PC-3 (cell line): ENCODE measurements at regions not wholly inside any gene's neighbourhood (a gene's known extent, or its start where the extent isn't known, plus 50 kb on each side); places are given as distances from the start of the nearest gene placed in this dataset.

Experiments used
- ATAC-seq: fragments of 200-7000 bp; cut with Tn5 transposase; 2 replicates; pipeline ENCODE4 v1.9.1; 2020; ENCODE audit warnings: mild to moderate bottlenecking, moderate library complexity
- BruUV-seq: library from RNA; stranded (reverse); fragments of 400-500 nt; replicated peaks from 2 replicates; lab custom pipeline; 2021; lab: Mats Ljungman, UMichigan
- CTCF ChIA-PET: fragments of 300-600 bp; sonication (Branson Sonifier 250); formaldehyde crosslinking; loops from one replicate; lab custom pipeline; 2022; ENCODE audit warnings: antibody characterized with exemption; lab: Charles Lee
- POLR2A ChIA-PET: fragments of 300-600 bp; sonication (Branson Sonifier 250); formaldehyde crosslinking; loops from one replicate; lab custom pipeline; 2022; ENCODE audit warnings: antibody characterized with exemption; ENCODE audit not compliant: unreplicated experiment; lab: Charles Lee
- DNase-seq: peaks from one replicate; pipeline ENCODE4 v3.0.0-alpha.2; 2015
- H2AFZ ChIP-seq: fragments of 300-600 bp; sonication (generic); 2 replicates; pipeline ENCODE4 v1.6.0; 2016; ENCODE audit warnings: antibody characterized with exemption, low read length
- H3F3A ChIP-seq: fragments of 300-600 bp; sonication (generic); one replicate; pipeline ENCODE4 v1.6.0; 2017; ENCODE audit warnings: antibody characterized with exemption, low read length, control low read depth, mild to moderate bottlenecking; ENCODE audit not compliant: unreplicated experiment
- H3K27ac ChIP-seq: fragments of 300-600 bp; sonication (generic); 2 replicates; pipeline ENCODE4 v1.5.1; 2016; ENCODE audit warnings: mild to moderate bottlenecking, low read length
- H3K27me3 ChIP-seq: fragments of 300-600 bp; sonication (generic); 2 replicates; pipeline ENCODE4 v1.6.1; 2016; ENCODE audit warnings: low read length, mixed read lengths
- H3K36me3 ChIP-seq: fragments of 300-600 bp; sonication (generic); 2 replicates; pipeline ENCODE4 v1.6.1; 2016; ENCODE audit warnings: low read depth, mixed run types, low read length, mixed read lengths
- H3K4me1 ChIP-seq: fragments of 300-600 bp; sonication (generic); 2 replicates; pipeline ENCODE4 v1.5.1; 2016; ENCODE audit warnings: low read length; ENCODE audit not compliant: insufficient read depth
- H3K4me2 ChIP-seq: fragments of 300-600 bp; sonication (generic); 2 replicates; pipeline ENCODE4 v1.6.0; 2016; ENCODE audit warnings: low read length
- H3K4me3 ChIP-seq: fragments of 300-600 bp; sonication (generic); 2 replicates; pipeline ENCODE4 v1.5.1; 2016; ENCODE audit warnings: mild to moderate bottlenecking, low read length, mixed read lengths
- H3K79me2 ChIP-seq: fragments of 300-600 bp; sonication (generic); 2 replicates; pipeline ENCODE4 v1.6.1; 2017; ENCODE audit warnings: low read length, mixed read lengths
- H3K9ac ChIP-seq: fragments of 300-600 bp; sonication (generic); 2 replicates; pipeline ENCODE4 v1.6.0; 2016; ENCODE audit warnings: mild to moderate bottlenecking, low read length
- H3K9me2 ChIP-seq: fragments of 300-600 bp; sonication (generic); replicated peaks from 2 replicates; pipeline ENCODE4 v1.6.1; 2016; ENCODE audit warnings: mixed run types, low read length, mixed read lengths
- H3K9me3 ChIP-seq: fragments of 300-600 bp; sonication (generic); 2 replicates; pipeline ENCODE4 v1.6.1; 2016; ENCODE audit warnings: low read length, mixed read lengths
- H4K20me1 ChIP-seq: fragments of 300-600 bp; sonication (generic); 2 replicates; pipeline ENCODE4 v1.6.1; 2016; ENCODE audit warnings: low read length, mixed read lengths
- EZH2 ChIP-seq: fragments of 300-600 bp; sonication (generic); IDR thresholded peaks from one replicate; pipeline ENCODE4 v1.6.1; 2017; ENCODE audit warnings: antibody characterized with exemption, mild to moderate bottlenecking, low read length; ENCODE audit not compliant: unreplicated experiment
- EZH2phosphoT487 ChIP-seq: fragments of 300-600 bp; sonication (generic); IDR thresholded peaks from 2 replicates; pipeline ENCODE4 v1.6.1; 2018; ENCODE audit warnings: mild to moderate bottlenecking, antibody characterized with exemption, low read length, borderline replicate concordance
- intact Hi-C: fragments of 100-400 bp; cut with micrococcal nuclease; formaldehyde crosslinking; loops from 2 replicates; pipeline ENCODE4 v1.9.0; 2023
- TF ChIP-seq, protein P1 (sequence below): fragments of 300-600 bp; sonication (generic); conservative IDR thresholded peaks from 2 replicates; pipeline ENCODE4 v1.5.1; 2017; ENCODE audit warnings: antibody characterized with exemption, low read depth, mild to moderate bottlenecking, low read length

DNA sequence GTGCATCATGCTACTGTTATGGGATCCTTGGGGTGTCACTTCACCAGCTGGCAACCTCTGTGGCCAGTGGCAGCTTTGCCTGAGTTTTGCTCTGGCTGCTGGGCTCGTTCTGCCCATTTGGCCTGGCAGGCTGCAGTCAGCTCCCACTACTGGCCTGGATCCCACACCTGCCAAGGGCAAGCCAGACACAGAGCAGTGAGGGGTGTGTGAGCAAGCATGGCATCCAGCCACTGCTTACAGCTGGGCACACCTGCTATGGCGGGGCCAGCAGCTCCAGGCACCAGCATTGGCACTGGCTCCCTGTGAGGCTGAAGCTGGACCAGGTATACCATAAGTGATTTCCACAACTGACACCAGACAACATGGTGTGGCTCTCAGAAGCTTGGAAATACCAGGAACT, 183.4 kb downstream of the NPFFR2 start:
- intact Hi-C loops, result no loop called here
- H3K27ac ChIP-seq, result no peak overlapping the region
- no TSS peak for BruUV-seq

DNA sequence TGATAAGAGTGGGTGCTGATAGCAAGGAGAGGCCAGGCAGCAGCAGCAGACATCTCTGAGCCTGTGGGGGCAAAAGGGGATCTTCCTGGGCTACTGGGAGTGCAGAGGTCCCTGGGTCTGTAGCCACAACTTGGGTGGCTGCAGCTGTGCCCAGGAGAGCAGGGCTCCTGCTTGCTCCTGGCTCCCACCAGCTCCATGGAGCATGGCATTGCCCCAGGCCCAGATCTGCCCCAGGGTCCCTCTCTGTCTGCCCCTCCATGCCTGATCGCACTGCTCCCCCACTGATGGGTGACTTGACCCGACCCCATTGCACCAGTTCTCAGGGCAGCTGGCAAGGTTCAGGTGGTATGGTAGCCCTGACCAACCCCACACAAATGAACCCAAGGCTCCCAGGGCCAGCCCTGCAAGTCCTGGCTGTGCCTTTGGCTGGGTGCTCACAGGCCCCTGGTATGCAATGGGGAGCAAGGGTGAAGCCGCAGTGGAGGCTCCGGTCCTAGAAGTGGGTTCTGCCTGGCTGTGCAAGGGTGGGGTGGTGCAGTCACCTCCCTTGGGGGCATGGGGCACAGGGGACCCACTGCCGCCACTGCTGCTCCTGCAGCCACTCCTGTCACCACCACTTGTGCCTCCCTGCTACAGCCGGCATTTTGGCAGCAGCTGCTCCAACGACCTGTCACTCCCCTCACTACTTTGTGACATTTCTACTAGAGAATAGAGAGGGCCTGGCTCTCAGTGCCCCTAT, 184.9 kb downstream of the NPFFR2 start:
- no TSS peak for BruUV-seq
- DNase-seq (no peak), ATAC-seq (no peak)
- H3K36me3 ChIP-seq, result no peaks in the 10 kb centered on the region
- no peak overlapping the region for H3K4me2 ChIP-seq
- no peaks in the 10 kb centered on the region for H3K79me2 ChIP-seq
- TF ChIP-seq EZH2phosphoT487 (no peak), EZH2 (no peak)
- TF ChIP-seq, protein P1, sequence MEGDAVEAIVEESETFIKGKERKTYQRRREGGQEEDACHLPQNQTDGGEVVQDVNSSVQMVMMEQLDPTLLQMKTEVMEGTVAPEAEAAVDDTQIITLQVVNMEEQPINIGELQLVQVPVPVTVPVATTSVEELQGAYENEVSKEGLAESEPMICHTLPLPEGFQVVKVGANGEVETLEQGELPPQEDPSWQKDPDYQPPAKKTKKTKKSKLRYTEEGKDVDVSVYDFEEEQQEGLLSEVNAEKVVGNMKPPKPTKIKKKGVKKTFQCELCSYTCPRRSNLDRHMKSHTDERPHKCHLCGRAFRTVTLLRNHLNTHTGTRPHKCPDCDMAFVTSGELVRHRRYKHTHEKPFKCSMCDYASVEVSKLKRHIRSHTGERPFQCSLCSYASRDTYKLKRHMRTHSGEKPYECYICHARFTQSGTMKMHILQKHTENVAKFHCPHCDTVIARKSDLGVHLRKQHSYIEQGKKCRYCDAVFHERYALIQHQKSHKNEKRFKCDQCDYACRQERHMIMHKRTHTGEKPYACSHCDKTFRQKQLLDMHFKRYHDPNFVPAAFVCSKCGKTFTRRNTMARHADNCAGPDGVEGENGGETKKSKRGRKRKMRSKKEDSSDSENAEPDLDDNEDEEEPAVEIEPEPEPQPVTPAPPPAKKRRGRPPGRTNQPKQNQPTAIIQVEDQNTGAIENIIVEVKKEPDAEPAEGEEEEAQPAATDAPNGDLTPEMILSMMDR, result no peak
- no peaks in the 10 kb centered on the region for H4K20me1 ChIP-seq
- no peak overlapping the region for H3K27ac ChIP-seq
- CTCF ChIA-PET, result no interaction called here
- no peaks in the 10 kb centered on the region for H3K27me3 ChIP-seq
- H3K9me2 ChIP-seq, result no peaks in the 10 kb centered on the region
- no peaks in the 10 kb centered on the region for H3K4me1 ChIP-seq
- no peak overlapping the region for H3K9ac ChIP-seq
- no peak overlapping the region for H3K4me3 ChIP-seq
- POLR2A ChIA-PET, result no interaction called here
- no peaks in the 10 kb centered on the region for H3K9me3 ChIP-seq
- H3F3A ChIP-seq, result no peaks in the 10 kb centered on the region
- intact Hi-C loops, result no loop called here
- no peak overlapping the region for H2AFZ ChIP-seq

More for the DNA sequence above, 183.4 kb downstream of the NPFFR2 start:
- Histone ChIP-seq H3K9ac (no peak overlapping the region), H3F3A (no peaks in the 10 kb centered on the region), H3K9me2 (no peaks in the 10 kb centered on the region), H3K4me3 (no peak overlapping the region), H3K4me2 (no peak overlapping the region), H3K9me3 (no peaks in the 10 kb centered on the region), H3K36me3 (no peaks in the 10 kb centered on the region), H3K4me1 (peaks cover 3% of the 10 kb centered on the region), H2AFZ (no peak overlapping the region), H3K79me2 (no peaks in the 10 kb centered on the region), H4K20me1 (no peaks in the 10 kb centered on the region), H3K27me3 (no peaks in the 10 kb centered on the region)
- ChIA-PET CTCF (no interaction called here), POLR2A (no interaction called here)
- TF ChIP-seq EZH2phosphoT487, result no peak
- TF ChIP-seq EZH2, result no peak
- TF ChIP-seq, protein P1, result no peak
- DNase-seq, result no peak
- ATAC-seq, result no peak

DNA sequence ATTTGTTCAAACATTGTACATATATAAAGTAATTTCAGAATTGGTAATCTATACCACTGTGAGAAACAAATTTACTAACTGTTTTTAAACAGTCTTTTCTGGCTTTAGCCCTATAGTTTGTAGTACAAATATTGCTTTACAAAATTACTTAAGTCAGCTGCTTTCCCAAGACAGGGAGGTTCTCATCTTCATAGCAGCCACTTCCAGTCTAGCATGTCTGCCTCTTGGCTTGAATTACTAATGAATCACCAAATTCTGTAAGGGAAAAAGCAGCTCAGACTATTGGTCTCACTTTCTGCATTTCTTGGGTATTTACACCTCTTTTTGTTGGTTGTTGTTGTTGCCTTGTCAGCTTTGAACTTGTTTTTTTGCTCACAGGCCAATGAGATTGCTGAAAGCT, 187.2 kb downstream of the NPFFR2 start:
- Histone ChIP-seq H3K4me1 (no peaks in the 10 kb centered on the region), H4K20me1 (no peaks in the 10 kb centered on the region), H3K27ac (no peak overlapping the region), H3K9ac (no peak overlapping the region), H3F3A (no peaks in the 10 kb centered on the region), H3K9me2 (no peaks in the 10 kb centered on the region), H3K27me3 (no peaks in the 10 kb centered on the region), H2AFZ (no peak overlapping the region), H3K4me2 (no peak overlapping the region), H3K4me3 (no peak overlapping the region), H3K79me2 (no peaks in the 10 kb centered on the region), H3K9me3 (no peaks in the 10 kb centered on the region), H3K36me3 (no peaks in the 10 kb centered on the region)
- TF ChIP-seq EZH2phosphoT487 (no peak), EZH2 (no peak)
- TF ChIP-seq, protein P1, result no peak
- ChIA-PET POLR2A (no interaction called here), CTCF (no interaction called here)
- intact Hi-C loops, result no loop called here
- no TSS peak for BruUV-seq
- ATAC-seq, result no peak
- DNase-seq, result no peak
